ENCODE measurements at regions not wholly inside any gene's neighbourhood (a gene's known extent, or its start where the extent isn't known, plus 50 kb on each side); places are given as distances from the start of the nearest gene placed in this dataset.

- TF ChIP-seq CTCF (IDR thresholded peaks at IDR 0.05) (no peak), POLR2A (IDR thresholded peaks at IDR 0.05) (no peak)
These were observed 506.6 kb upstream of the MAN1A1 start for GRCh38 chr6:119856136-119856535.

All from lower leg skin (tissue), 3 donors.